Activated CD8-positive, alpha-beta memory T cell treated with anti-CD3 and anti-CD28 coated beads, Interleukin-2, amount 50 U/mL, for 48 hours (primary cell): ENCODE measurements at regions not wholly inside any gene's neighbourhood (a gene's known extent, or its start where the extent isn't known, plus 50 kb on each side); places are given as distances from the start of the nearest gene placed in this dataset.

Source experiments
- DNase-seq: peaks from one replicate; pipeline ENCODE4 v3.0.0-alpha.2; 2020

GRCh38 chr5:3736926-3737325 lies 141.3 kb downstream of the IRX1 start:
- no peak for DNase-seq

- no peak for DNase-seq
These were observed 143.3 kb downstream of the IRX1 start for GRCh38 chr5:3738919-3739318.

- no peak for DNase-seq
These were observed 145.1 kb downstream of the IRX1 start for GRCh38 chr5:3740546-3741373.

GRCh38 chr5:3741374-3741770 lies 145.7 kb downstream of the IRX1 start:
- no peak for DNase-seq

- DNase-seq: no peak
These were observed 147.1 kb downstream of the IRX1 start for GRCh38 chr5:3742750-3743149.

DNA sequence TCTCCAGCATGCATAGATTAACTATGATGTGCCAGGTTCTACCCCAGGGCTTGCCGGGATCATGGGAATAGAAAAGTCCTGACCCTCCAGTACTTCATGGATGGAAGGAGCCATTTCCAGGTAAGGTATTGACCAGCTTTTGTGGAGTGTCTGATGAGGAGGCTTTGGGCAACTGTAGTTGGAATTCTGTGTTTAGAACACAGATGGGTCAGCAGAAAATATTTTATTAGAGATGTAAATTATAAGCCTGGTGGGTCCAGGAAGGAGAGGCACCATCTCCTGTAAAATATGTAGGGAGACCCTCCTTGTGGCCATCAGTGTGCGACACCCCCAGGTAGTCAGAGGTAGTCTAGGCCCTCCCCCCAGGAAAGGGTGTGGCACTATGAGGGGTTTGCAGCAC lies 156.2 kb downstream of the IRX1 start:
- no peak for DNase-seq

DNA sequence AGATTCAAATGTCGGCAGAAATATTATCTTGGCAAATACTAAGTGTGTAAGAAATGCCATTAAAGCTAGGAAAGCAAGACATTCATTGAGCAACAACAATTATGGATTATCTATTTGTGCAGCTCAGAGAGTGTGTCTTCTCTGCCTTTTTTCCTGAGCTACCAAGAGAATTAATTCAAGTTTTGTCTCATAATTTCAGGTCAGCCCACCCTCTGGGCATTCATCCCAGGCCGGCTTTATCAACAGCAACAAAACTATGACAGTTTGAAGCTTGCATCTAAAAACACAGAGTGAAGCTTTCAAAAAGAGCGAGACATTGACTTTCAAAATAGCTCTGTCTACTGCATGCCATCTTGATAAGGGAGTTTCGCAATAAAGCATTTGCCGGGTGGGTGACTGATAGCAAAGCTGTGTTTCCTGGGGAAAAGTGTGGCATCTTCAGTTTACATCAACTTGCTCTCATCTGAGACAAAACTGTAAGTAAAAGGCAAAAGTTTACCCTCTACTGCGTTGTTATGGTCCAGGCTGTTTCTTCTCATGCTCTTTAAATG lies 182.4 kb downstream of the IRX1 start:
- no peak for DNase-seq

DNA sequence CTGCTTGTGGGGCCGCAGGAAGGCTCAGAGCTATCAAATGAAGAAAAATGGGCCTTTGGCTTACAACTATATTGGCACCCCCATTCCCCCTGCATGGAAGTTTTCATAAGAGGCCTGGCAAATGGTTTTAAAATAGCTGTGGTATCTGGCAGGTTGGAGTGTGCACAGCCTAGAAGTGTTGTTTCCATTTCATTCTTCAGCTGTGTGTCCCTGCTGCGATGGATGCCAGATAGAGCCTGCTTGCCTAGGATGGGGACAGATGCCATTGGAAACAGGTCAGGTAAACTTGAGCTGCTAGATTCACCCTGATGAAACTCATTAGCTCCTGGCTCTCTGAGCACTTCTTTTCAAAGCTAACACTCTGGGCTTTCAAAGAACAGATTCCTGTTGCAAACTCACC lies 183.3 kb downstream of the IRX1 start:
- DNase-seq: no peak

DNA sequence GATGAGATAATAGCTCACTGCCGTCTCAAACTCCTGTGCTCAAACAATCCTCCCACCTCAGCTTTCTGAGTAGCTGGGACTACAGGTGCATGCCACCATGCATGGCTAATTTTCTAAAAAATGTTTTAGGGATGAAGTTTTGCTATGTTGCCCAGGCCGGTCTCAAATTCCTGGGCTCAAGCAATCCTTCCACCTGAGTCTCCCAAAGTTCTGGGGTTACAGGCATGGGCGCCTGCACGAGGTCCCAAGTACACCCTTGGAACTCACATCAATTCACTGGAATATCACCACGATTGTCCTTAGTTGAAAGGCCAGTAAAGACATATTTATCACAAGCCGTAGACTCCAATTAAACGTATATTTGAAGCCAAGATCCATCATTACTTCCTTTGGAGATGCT lies 184.6 kb downstream of the IRX1 start:
- DNase-seq: no peak

- no peak for DNase-seq
These were observed 185.3 kb downstream of the IRX1 start for GRCh38 chr5:3780907-3781306.

DNA sequence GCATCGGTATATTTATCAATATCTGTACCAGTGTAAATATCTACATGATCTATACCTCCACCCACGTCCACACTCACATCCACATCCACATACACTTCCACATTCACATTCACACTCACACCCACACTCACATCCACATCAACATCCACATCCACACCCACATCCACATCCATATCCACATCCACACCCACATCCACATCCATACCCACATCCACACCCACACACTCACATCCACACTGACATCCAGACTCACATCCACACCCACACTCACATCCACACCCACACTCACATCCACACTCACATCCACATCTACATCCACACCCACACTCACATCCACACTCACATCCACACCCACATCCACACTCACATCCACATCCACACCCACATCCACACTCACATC lies 189.2 kb downstream of the IRX1 start:
- no peak for DNase-seq

DNA sequence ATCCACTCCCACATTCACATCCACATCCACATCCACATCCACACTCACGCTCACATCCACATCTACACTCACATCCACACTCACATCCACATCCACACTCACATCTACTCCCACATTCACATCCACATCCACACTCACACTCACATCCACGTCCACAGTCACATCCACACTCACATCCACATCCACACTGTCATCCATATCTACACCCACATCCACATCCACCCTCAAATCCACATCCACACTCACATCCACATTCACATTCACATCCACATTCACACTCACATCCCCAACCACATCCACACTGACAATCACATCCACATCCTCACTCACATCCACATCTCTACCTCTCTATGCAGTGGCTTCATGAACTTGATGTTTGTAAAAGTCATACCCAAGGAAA lies 190.5 kb downstream of the IRX1 start:
- DNase-seq: no peak

DNA sequence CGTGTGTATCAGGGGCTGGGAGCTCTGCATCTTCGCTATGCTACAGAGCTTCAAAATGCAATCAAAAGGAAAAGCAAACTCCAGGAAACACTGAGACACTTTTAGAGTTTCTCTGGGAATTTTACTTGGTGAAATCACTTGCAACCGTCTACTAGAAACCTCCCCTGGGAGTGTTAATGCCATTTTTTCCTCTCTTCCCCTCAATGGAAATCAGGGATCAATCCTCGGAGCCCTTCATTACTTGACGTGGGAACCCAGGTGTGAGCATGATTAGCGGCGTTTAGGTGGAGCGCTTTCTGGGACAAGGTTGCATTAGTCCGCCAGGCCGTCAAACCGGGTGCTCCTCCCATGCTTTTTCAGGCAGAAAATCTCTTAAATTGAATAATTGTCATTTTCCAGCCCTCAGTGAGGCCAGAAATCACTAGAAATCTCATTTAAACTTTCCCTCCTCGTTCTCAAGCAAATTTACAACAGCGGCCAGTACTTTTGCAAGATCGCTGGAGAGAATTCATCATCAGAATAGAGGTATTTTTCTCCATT lies 191.3 kb downstream of the IRX1 start:
- DNase-seq: no peak

DNA sequence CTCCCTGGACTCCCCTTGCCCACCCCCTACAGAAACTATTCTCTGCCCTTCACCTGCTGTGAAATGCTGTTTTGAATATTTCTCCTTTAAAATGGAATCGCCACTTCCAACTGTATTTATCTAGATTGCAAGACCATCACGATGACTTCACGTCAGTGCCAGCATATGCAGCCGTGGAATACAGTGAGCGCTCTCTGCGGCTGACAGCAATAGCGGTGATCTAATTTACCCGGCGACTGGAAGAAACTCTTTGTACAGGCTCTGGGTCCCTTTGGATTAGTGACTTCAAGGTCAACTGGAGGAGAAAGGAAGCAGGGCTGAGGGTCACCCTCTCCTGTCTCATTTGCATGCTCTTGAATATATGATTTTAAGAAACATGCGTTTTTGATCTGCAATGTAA lies 192.0 kb downstream of the IRX1 start:
- no peak for DNase-seq

DNA sequence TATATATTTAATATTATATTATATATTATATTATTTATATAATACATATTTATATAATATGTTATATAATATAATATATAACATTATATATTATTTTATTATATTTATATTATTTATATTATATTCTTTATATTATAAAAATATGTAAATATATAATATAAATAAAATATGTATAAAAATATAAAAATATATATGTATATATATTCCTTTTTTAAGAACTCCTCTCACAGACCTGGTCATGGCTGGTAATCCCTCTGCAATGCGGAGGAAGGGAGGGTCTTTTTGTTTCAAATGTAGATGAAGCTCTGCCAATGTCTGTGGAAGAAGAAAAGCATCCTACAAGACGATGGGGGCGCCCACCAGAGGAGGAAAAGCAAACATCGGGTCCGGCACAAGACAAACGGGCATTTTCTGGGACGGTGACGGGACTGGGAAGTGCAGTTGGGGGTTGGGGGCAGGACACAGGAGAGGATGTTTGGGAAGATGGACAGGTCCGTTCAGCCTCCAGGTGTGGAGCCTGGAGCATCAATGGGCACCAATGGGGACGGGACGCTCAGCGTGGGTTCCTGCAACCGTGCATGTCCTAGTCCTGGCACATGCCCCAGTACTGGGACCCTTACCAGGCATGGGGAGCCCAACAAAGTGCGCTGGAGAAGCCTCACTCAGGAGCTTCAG lies 194.0 kb downstream of the IRX1 start:
- no peak for DNase-seq

GRCh38 chr5:3793162-3793561 lies 197.5 kb downstream of the IRX1 start:
- no peak for DNase-seq

GRCh38 chr5:3794611-3795010 lies 199.0 kb downstream of the IRX1 start:
- no peak for DNase-seq

GRCh38 chr5:3796736-3797135 lies 201.1 kb downstream of the IRX1 start:
- DNase-seq: no peak

DNA sequence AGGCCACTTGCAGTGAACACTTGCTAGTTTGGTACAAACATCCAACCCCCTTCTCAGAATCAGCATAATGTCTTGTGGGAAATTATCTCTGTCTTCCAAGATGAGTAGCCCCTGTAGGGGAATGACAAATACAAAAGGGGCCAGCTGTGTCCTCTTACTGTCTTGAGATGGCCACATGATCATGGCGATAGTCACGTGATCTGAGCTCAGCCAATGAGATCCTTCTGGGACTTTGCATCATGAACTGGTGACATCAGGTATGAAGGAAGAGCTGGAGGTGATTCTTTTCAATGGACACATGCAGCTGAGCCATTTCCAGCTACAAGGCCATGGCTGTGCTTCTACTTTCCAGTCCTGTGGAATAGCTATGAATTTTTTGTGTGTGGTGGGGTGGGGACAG lies 206.3 kb downstream of the IRX1 start:
- no peak for DNase-seq

GRCh38 chr5:3809455-3809854 lies 213.8 kb downstream of the IRX1 start:
- no peak for DNase-seq

GRCh38 chr5:3811116-3811515 lies 215.5 kb downstream of the IRX1 start:
- DNase-seq: no peak

DNA sequence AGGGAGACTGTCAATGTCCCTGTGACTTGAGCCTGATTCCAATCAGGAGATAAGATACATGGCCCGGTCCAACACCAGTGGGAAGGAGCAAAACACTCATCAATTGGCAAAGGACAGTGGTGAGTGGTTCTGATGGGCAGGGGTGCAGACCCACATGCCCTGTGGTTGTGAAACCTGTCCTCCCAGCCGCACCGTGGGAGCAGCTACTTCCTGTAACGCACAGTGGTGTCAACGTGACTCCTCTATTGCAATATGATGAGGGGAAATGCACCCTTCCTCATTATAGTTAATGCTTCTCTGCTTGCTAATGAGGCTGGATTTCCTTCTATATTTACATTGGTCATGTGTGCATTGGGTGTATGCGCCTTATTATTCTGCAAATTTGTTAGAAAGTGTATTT lies 223.0 kb downstream of the IRX1 start:
- no peak for DNase-seq

- DNase-seq: no peak
These were observed 230.2 kb downstream of the IRX1 start for GRCh38 chr5:3825531-3826451.
